ENCODE measurements at regions not wholly inside any gene's neighbourhood (a gene's known extent, or its start where the extent isn't known, plus 50 kb on each side); places are given as distances from the start of the nearest gene placed in this dataset.

GRCh38 chr4:53659737-53660136 is 68.5 kb upstream of the LNX1 start:
- Histone ChIP-seq H3K79me2 (replicated peaks; ENCODE audit: insufficient read depth, low read length) (no peaks in the 10 kb centered on the region), H3K27me3 (ENCODE audit: insufficient read depth, low read depth, low read length) (no peaks in the 10 kb centered on the region), H3K4me3 (ENCODE audit: low read length) (no peak overlapping the region), H2AFZ (ENCODE audit: low read depth, low read length) (no peak overlapping the region), H4K20me1 (ENCODE audit: insufficient read depth) (no peaks in the 10 kb centered on the region), H3K4me2 (ENCODE audit: low read length) (no peak overlapping the region), H3K36me3 (ENCODE audit: insufficient read depth, low read length) (no peaks in the 10 kb centered on the region), H3K27ac (ENCODE audit: low read length) (no peak overlapping the region), H3K9me2 (ENCODE audit: insufficient read depth, low read length) (no peaks in the 10 kb centered on the region), H3K9me3 (ENCODE audit: low read length) (no peaks in the 10 kb centered on the region), H3F3A (ENCODE audit: insufficient read depth, low read length, poor library complexity, severe bottlenecking) (no peaks in the 10 kb centered on the region), H3K9ac (ENCODE audit: low read length) (no peak overlapping the region)
- no peak for TF ChIP-seq POLR2AphosphoS5 (IDR thresholded peaks at IDR 0.05)
- TF ChIP-seq CTCF (IDR thresholded peaks at IDR 0.05; ENCODE audit: poor library complexity, severe bottlenecking): no peak
- no peak for TF ChIP-seq SMC3 (conservative IDR thresholded peaks at IDR 0.05; ENCODE audit: poor library complexity)
- TF ChIP-seq MXI1 (conservative IDR thresholded peaks at IDR 0.05; ENCODE audit: poor library complexity, severe bottlenecking): no peak
- TF ChIP-seq, protein P1, sequence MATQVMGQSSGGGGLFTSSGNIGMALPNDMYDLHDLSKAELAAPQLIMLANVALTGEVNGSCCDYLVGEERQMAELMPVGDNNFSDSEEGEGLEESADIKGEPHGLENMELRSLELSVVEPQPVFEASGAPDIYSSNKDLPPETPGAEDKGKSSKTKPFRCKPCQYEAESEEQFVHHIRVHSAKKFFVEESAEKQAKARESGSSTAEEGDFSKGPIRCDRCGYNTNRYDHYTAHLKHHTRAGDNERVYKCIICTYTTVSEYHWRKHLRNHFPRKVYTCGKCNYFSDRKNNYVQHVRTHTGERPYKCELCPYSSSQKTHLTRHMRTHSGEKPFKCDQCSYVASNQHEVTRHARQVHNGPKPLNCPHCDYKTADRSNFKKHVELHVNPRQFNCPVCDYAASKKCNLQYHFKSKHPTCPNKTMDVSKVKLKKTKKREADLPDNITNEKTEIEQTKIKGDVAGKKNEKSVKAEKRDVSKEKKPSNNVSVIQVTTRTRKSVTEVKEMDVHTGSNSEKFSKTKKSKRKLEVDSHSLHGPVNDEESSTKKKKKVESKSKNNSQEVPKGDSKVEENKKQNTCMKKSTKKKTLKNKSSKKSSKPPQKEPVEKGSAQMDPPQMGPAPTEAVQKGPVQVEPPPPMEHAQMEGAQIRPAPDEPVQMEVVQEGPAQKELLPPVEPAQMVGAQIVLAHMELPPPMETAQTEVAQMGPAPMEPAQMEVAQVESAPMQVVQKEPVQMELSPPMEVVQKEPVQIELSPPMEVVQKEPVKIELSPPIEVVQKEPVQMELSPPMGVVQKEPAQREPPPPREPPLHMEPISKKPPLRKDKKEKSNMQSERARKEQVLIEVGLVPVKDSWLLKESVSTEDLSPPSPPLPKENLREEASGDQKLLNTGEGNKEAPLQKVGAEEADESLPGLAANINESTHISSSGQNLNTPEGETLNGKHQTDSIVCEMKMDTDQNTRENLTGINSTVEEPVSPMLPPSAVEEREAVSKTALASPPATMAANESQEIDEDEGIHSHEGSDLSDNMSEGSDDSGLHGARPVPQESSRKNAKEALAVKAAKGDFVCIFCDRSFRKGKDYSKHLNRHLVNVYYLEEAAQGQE (IDR thresholded peaks at IDR 0.05; ENCODE audit: borderline replicate concordance): no peak
- no peak for TF ChIP-seq EZH2 (IDR thresholded peaks at IDR 0.05; ENCODE audit: borderline replicate concordance, insufficient read depth, low read length, poor library complexity, severe bottlenecking)
- TF ChIP-seq RAD21 (conservative IDR thresholded peaks at IDR 0.05): no peak
- no peak for TF ChIP-seq EP300 (conservative IDR thresholded peaks at IDR 0.05; ENCODE audit: poor library complexity, severe bottlenecking)

DNA sequence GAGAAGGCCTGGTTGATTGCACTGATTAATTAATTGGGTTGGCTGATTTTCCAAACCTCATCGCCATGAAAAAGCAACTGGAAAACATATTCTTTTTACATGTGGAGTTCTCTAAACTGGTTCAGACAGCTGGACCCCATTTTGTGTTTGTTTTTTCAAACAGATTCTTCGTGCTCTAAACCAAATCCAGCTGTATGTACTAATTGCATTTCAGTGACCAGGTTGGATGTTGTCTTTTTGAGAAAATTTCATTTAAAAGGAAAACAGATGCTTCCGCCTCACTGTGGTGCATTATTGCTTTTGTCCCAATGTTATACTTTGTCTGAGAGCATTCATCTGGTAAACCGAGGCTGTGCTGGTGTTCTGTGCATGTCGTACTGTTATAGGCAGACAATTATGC is 67.8 kb upstream of the LNX1 start:
- H2AFZ ChIP-seq (ENCODE audit: low read depth, low read length): no peak overlapping the region
- H3K9ac ChIP-seq (ENCODE audit: low read length): no peak overlapping the region
- TF ChIP-seq RAD21 (conservative IDR thresholded peaks at IDR 0.05) (no peak), POLR2AphosphoS5 (IDR thresholded peaks at IDR 0.05) (no peak), TAF1 (IDR thresholded peaks at IDR 0.05; ENCODE audit: low read depth) (no peak), EZH2 (IDR thresholded peaks at IDR 0.05; ENCODE audit: borderline replicate concordance, insufficient read depth, low read length, poor library complexity, severe bottlenecking) (no peak), SMC3 (conservative IDR thresholded peaks at IDR 0.05; ENCODE audit: poor library complexity) (no peak), EP300 (conservative IDR thresholded peaks at IDR 0.05; ENCODE audit: poor library complexity, severe bottlenecking) (no peak), CTCF (IDR thresholded peaks at IDR 0.05; ENCODE audit: poor library complexity, severe bottlenecking) (no peak), MXI1 (conservative IDR thresholded peaks at IDR 0.05; ENCODE audit: poor library complexity, severe bottlenecking) (no peak)
- TF ChIP-seq, protein P1 (IDR thresholded peaks at IDR 0.05; ENCODE audit: borderline replicate concordance): no peak
- no peaks in the 10 kb centered on the region for H3K9me2 ChIP-seq (ENCODE audit: insufficient read depth, low read length)
- H3K27me3 ChIP-seq (ENCODE audit: insufficient read depth, low read depth, low read length): no peaks in the 10 kb centered on the region
- H3K4me3 ChIP-seq (ENCODE audit: low read length): no peak overlapping the region
- no peak overlapping the region for H3K4me2 ChIP-seq (ENCODE audit: low read length)
- no peaks in the 10 kb centered on the region for H3K79me2 ChIP-seq (replicated peaks; ENCODE audit: insufficient read depth, low read length)
- H4K20me1 ChIP-seq (ENCODE audit: insufficient read depth): no peaks in the 10 kb centered on the region
- H3F3A ChIP-seq (ENCODE audit: insufficient read depth, low read length, poor library complexity, severe bottlenecking): no peaks in the 10 kb centered on the region
- H3K27ac ChIP-seq (ENCODE audit: low read length): no peak overlapping the region
- H3K9me3 ChIP-seq (ENCODE audit: low read length): no peaks in the 10 kb centered on the region
- no peaks in the 10 kb centered on the region for H3K36me3 ChIP-seq (ENCODE audit: insufficient read depth, low read length)
